Keratinocyte (primary cell): ENCODE measurements at regions not wholly inside any gene's neighbourhood (a gene's known extent, or its start where the extent isn't known, plus 50 kb on each side); places are given as distances from the start of the nearest gene placed in this dataset.

Source experiments
- CTCF ChIP-seq, 3 experiments: IDR thresholded peaks in 1 of 3; conservative IDR thresholded peaks in 1 of 3; optimal IDR thresholded peaks in 1 of 3; 2 replicates in 2 of 3; 3 replicates in 1 of 3; pipeline versions ENCODE3 to v1.5.1; 2011; ENCODE audit warnings: low read length in 3 of 3, mild to moderate bottlenecking in 3 of 3, moderate library complexity in 2 of 3, control low read depth in 1 of 3, inconsistent platforms in 1 of 3; ENCODE audit not compliant: insufficient read depth in 2 of 3; ENCODE audit errors: extremely low read depth in 1 of 3
- EZH2 ChIP-seq: IDR thresholded peaks from one replicate; pipeline ENCODE4 v1.6.1; 2012; ENCODE audit warnings: inconsistent platforms, mild to moderate bottlenecking, low read length, moderate library complexity

GRCh38 chrX:26914232-26914631 is 548.9 kb downstream of the PPP4R3C start:
- TF ChIP-seq CTCF (optimal IDR thresholded peaks at IDR 0.05 in 1 of 3, IDR thresholded peaks at IDR 0.05 in 1 of 3, conservative IDR thresholded peaks at IDR 0.05 in 1 of 3; ENCODE audit: extremely low read depth in 1 of 3, insufficient read depth in 2 of 3, low read length in 3 of 3) (no peak), EZH2 (no peak)
